Ovary (tissue), 3 donors: ENCODE measurements at regions not wholly inside any gene's neighbourhood (a gene's known extent, or its start where the extent isn't known, plus 50 kb on each side); places are given as distances from the start of the nearest gene placed in this dataset.

Source experiments
- POLR2A ChIP-seq: fragments of 450-650 bp; IDR thresholded peaks from one replicate; pipeline ENCODE4 v1.6.1; 2017; ENCODE audit warnings: antibody characterized with exemption, mild to moderate bottlenecking, moderate library complexity
- TF ChIP-seq, protein P1 (sequence below), 3 donors: fragments of 450-650 bp in 2 of 3; fragments of 200-600 bp in 1 of 3; IDR thresholded peaks; one replicate each; pipeline versions ENCODE4 v1.5.1 to v1.8.0; 2016 to 2022; ENCODE audit warnings: antibody characterized with exemption in 3 of 3, mild to moderate bottlenecking in 1 of 3
- donor health status: DM: no; HTN: no; CAD: no.

DNA sequence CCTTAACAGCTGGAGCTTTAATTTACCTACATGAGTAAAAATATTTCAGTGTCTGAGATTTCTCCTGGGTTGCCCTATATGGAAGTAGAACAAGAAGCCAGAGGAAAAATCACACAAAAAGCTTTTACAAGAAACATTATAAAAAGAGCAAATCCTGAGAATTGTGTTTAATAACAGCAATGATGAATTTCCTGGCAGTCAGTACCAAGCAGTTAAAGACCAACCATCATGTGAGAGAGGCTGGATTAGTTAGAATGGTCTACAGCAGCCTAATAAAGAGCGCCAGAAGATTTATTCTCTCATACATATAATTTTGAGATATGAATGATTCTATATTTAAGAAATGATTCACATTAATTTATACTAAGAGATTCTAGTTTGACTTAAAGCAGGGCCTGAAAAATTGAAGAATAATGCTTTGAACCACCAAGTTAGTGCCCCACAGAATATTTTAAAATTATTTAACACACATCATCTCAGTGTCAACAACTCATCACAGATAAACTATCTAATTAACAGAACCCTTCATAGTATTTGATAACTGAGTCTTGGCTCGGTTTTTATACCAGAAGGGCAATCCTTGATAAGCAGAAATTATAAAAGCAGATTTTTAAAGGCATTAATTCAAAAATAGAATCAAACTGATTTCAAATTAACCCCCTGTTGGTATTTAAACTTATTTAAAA is 59.9 kb upstream of the DPH6 start:
- TF ChIP-seq, protein P1, sequence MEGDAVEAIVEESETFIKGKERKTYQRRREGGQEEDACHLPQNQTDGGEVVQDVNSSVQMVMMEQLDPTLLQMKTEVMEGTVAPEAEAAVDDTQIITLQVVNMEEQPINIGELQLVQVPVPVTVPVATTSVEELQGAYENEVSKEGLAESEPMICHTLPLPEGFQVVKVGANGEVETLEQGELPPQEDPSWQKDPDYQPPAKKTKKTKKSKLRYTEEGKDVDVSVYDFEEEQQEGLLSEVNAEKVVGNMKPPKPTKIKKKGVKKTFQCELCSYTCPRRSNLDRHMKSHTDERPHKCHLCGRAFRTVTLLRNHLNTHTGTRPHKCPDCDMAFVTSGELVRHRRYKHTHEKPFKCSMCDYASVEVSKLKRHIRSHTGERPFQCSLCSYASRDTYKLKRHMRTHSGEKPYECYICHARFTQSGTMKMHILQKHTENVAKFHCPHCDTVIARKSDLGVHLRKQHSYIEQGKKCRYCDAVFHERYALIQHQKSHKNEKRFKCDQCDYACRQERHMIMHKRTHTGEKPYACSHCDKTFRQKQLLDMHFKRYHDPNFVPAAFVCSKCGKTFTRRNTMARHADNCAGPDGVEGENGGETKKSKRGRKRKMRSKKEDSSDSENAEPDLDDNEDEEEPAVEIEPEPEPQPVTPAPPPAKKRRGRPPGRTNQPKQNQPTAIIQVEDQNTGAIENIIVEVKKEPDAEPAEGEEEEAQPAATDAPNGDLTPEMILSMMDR (IDR thresholded peaks at IDR 0.05): no peak
- TF ChIP-seq POLR2A: no peak
